HepG2 (cell line): ENCODE measurements at regions not wholly inside any gene's neighbourhood (a gene's known extent, or its start where the extent isn't known, plus 50 kb on each side); places are given as distances from the start of the nearest gene placed in this dataset.

ENCODE experiments used
- ATAC-seq: fragments of 200-7000 bp; cut with Tn5 transposase; 3 replicates; pipeline ENCODE4 v1.9.1; 2020; ENCODE audit warnings: mild to moderate bottlenecking, moderate library complexity
- BruUV-seq: library from RNA; stranded (reverse); fragments of 400-500 nt; replicated peaks from 2 replicates; lab custom pipeline; 2021; lab: Mats Ljungman, UMichigan
- CTCF ChIA-PET: fragments of 300-600 bp; formaldehyde crosslinking; extraction: SDS; loops from one replicate; lab custom pipeline; 2021; ENCODE audit warnings: low total read pairs, inconsistent platforms, low intra/inter-chr PET ratio; lab: Yijun Ruan, JAX
- POLR2A ChIA-PET: fragments of 350-600 bp; sonication (Branson Sonifier 250); formaldehyde crosslinking; loops from one replicate; lab custom pipeline; 2020; ENCODE audit warnings: antibody characterized with exemption, inconsistent platforms; lab: Yijun Ruan, JAX
- DNase-seq: peaks from one replicate; pipeline ENCODE4 v3.0.0-alpha.2; 2015; ENCODE audit warnings: low spot score
- FAIRE-seq: peaks from 3 replicates; lab custom pipeline; 2011; peaks lifted over from hg19 to GRCh38; lab: Jason Lieb, UNC
- H2AFZ ChIP-seq: one replicate; pipeline ENCODE4 v1.6.1; 2011; ENCODE audit warnings: low read length, inconsistent platforms
- H3K27ac ChIP-seq: fragments of 300-600 bp; 3 replicates; pipeline ENCODE4 v1.8.0; 2011; ENCODE audit warnings: mixed run types, mild to moderate bottlenecking, mixed read lengths, low read length, inconsistent platforms; ENCODE audit not compliant: insufficient read depth; ENCODE audit errors: extremely low read length
- H3K27me3 ChIP-seq, 2 experiments: fragments of 200-600 bp in 1 of 2; 2 replicates in 1 of 2; 3 replicates in 1 of 2; pipeline versions ENCODE4 v1.6.0 to v1.8.0; 2011; ENCODE audit warnings: low read length in 2 of 2, mild to moderate bottlenecking in 2 of 2, moderate library complexity in 2 of 2, inconsistent platforms in 1 of 2; ENCODE audit not compliant: insufficient read depth in 2 of 2, control insufficient read depth in 1 of 2
- H3K36me3 ChIP-seq, 2 experiments: fragments of 200-600 bp in 1 of 2; replicated peaks in 1 of 2; 2 replicates in 1 of 2; 3 replicates in 1 of 2; pipeline versions ENCODE4 v1.5.1 to v1.8.0; 2011; ENCODE audit warnings: low read length in 2 of 2, inconsistent platforms in 1 of 2; ENCODE audit not compliant: insufficient read depth in 2 of 2, control insufficient read depth in 1 of 2
- H3K4me1 ChIP-seq: 2 replicates; pipeline ENCODE4 v1.5.1; 2012; ENCODE audit warnings: low read length, inconsistent platforms; ENCODE audit not compliant: insufficient read depth
- H3K4me2 ChIP-seq: 2 replicates; pipeline ENCODE4 v1.6.0; 2011; ENCODE audit warnings: low read depth, low read length, inconsistent platforms
- H3K4me3 ChIP-seq, 3 experiments: fragments of 200-600 bp in 1 of 3; sonication (generic), shearing (Covaris generic) in 1 of 3; replicated peaks in 1 of 3; 2 replicates each; pipeline ENCODE4 v1.5.1; 2011 to 2016; ENCODE audit warnings: low read length in 3 of 3, inconsistent platforms in 2 of 3, low read depth in 2 of 3, mild to moderate bottlenecking in 2 of 3, control low read depth in 1 of 3, mixed read lengths in 1 of 3; ENCODE audit not compliant: insufficient read depth in 1 of 3
- H3K79me2 ChIP-seq: one replicate; pipeline ENCODE4 v1.6.1; 2011; ENCODE audit warnings: low read length, inconsistent platforms; ENCODE audit not compliant: insufficient read depth
- H3K9ac ChIP-seq: 2 replicates; pipeline ENCODE4 v1.6.0; 2011; ENCODE audit warnings: mild to moderate bottlenecking, low read depth, low read length, inconsistent platforms; ENCODE audit not compliant: insufficient read depth
- H3K9me3 ChIP-seq: 2 replicates; pipeline ENCODE4 v1.5.1; 2012; ENCODE audit warnings: mild to moderate bottlenecking, low read length
- H4K20me1 ChIP-seq: 2 replicates; pipeline ENCODE4 v1.6.0; 2011; ENCODE audit warnings: inconsistent platforms, mild to moderate bottlenecking, low read length, moderate library complexity; ENCODE audit not compliant: insufficient read depth
- ARNT ChIP-seq: fragments of 450-650 bp; IDR thresholded peaks from 2 replicates; pipeline ENCODE4 v1.6.1; 2017
- ATF3 ChIP-seq: sonication (generic); formaldehyde crosslinking; IDR thresholded peaks from 2 replicates; pipeline ENCODE4 v1.4.0; 2020; ENCODE audit warnings: missing genetic modification reagents
- CAMTA2 ChIP-seq: sonication (generic); formaldehyde crosslinking; IDR thresholded peaks from 2 replicates; pipeline ENCODE4 v1.4.0; 2020; ENCODE audit warnings: mild to moderate bottlenecking, missing genetic modification reagents, borderline replicate concordance
- EHMT2 ChIP-seq: fragments of 200-600 bp; sonication (generic); IDR thresholded peaks from 2 replicates; pipeline ENCODE4 v1.7.0; 2017; ENCODE audit warnings: antibody characterized with exemption, low read depth, low read length, borderline replicate concordance
- EZH2 ChIP-seq: conservative IDR thresholded peaks from 2 replicates; pipeline ENCODE4 v1.6.1; 2012; ENCODE audit warnings: mild to moderate bottlenecking, low read depth, low read length, moderate library complexity
- FLYWCH1 ChIP-seq: sonication (generic); formaldehyde crosslinking; IDR thresholded peaks from 2 replicates; pipeline ENCODE4 v1.8.1; 2023; ENCODE audit warnings: mild to moderate bottlenecking, missing genetic modification reagents
- FOXP4 ChIP-seq: sonication (generic); formaldehyde crosslinking; IDR thresholded peaks from 2 replicates; pipeline ENCODE4 v1.4.0; 2020; ENCODE audit warnings: missing genetic modification reagents
- GPBP1L1 ChIP-seq: sonication (generic); formaldehyde crosslinking; IDR thresholded peaks from 2 replicates; pipeline ENCODE4 v1.5.0; 2020; ENCODE audit warnings: mild to moderate bottlenecking, missing genetic modification reagents
- MAX ChIP-seq: IDR thresholded peaks from 2 replicates; pipeline ENCODE4 v1.6.1; 2012; ENCODE audit warnings: inconsistent platforms
- NFYC ChIP-seq: IDR thresholded peaks from 2 replicates; pipeline ENCODE4 v1.6.1; 2016; ENCODE audit warnings: missing genetic modification reagents, missing compliant biosample characterization
- PAX8 ChIP-seq: sonication (generic); formaldehyde crosslinking; IDR thresholded peaks from 2 replicates; pipeline ENCODE4 v1.8.0; 2022; ENCODE audit warnings: mild to moderate bottlenecking, missing genetic modification reagents, borderline replicate concordance
- TEF ChIP-seq: sonication (generic); formaldehyde crosslinking; IDR thresholded peaks from 2 replicates; pipeline ENCODE4 v1.5.0; 2020; ENCODE audit warnings: missing genetic modification reagents
- YY1 ChIP-seq: IDR thresholded peaks from 2 replicates; pipeline ENCODE4 v1.6.1; 2011; ENCODE audit warnings: low read length, low read depth, moderate library complexity, mild to moderate bottlenecking; ENCODE audit not compliant: insufficient read depth, insufficient replicate concordance
- ZBTB49 ChIP-seq: sonication (generic); formaldehyde crosslinking; IDR thresholded peaks from 2 replicates; pipeline ENCODE4 v1.4.0; 2020; ENCODE audit warnings: missing genetic modification reagents, borderline replicate concordance
- ZFP36 ChIP-seq: fragments of 150-350 bp; IDR thresholded peaks from 2 replicates; pipeline ENCODE4 v1.6.1; 2018; ENCODE audit warnings: borderline replicate concordance, low read length, low read depth; ENCODE audit not compliant: partially characterized antibody
- ZMYM2 ChIP-seq: sonication (generic); formaldehyde crosslinking; IDR thresholded peaks from 2 replicates; pipeline ENCODE4 v1.8.0; 2022; ENCODE audit warnings: mild to moderate bottlenecking, missing genetic modification reagents
- WGBS: methylation state at CpG from one replicate; pipeline ENCODE4 v1.1.6; 2017; ENCODE audit warnings: low lambda C conversion rate; 5-methylcytosine and 5-hydroxymethylcytosine counted together
- in situ Hi-C: cut with HindIII; loops from 2 replicates; pipeline ENCODE4 v1.10.0; 2017; ENCODE audit warnings: low pct_unique_long_range_greater_than_20kb; ENCODE audit not compliant: extremely low pct_ligation_motif_present
- intact Hi-C: fragments of 100-400 bp; cut with micrococcal nuclease; formaldehyde crosslinking; loops from one replicate; pipeline ENCODE4 v1.10.0; 2022; ENCODE audit not compliant: unreplicated experiment

- TF ChIP-seq YY1 (no peak), EHMT2 (no peak)
Observed at GRCh38 chr7:47035522-47035921, 546.4 kb downstream of the TNS3 start (continued).

- Histone ChIP-seq H3K36me3 (no peaks in the 10 kb centered on the region), H3K79me2 (no peaks in the 10 kb centered on the region), H4K20me1 (no peaks in the 10 kb centered on the region), H3K27ac (no peak overlapping the region), H3K4me2 (no peak overlapping the region), H3K9me3 (no peaks in the 10 kb centered on the region), H2AFZ (no peak overlapping the region), H3K27me3 (peaks cover 0 to 10% of the 10 kb centered on the region in 2 experiments; a peak in 3 of 5 replicates), H3K9ac (no peak overlapping the region), H3K4me1 (no peaks in the 10 kb centered on the region), H3K4me3 (no peak overlapping the region)
- FAIRE-seq (no peak), DNase-seq (no peak), ATAC-seq (no peak)
- intact Hi-C loops (no loop called here), in situ Hi-C loops (no loop called here)
- POLR2A ChIA-PET = no interaction called here
- no peak for TF ChIP-seq EZH2
- no peak for TF ChIP-seq ZFP36
- no peak for TF ChIP-seq FOXP4 (CRISPR knock-in tag)
- TF ChIP-seq FLYWCH1 (CRISPR knock-in tag) = no peak
- TF ChIP-seq MAX = no peak
- no peak for TF ChIP-seq GPBP1L1 (CRISPR knock-in tag)
- no peak for TF ChIP-seq ZBTB49 (CRISPR knock-in tag)
- no peak for TF ChIP-seq TEF (CRISPR knock-in tag)
- no peak for TF ChIP-seq PAX8 (CRISPR knock-in tag)
- TF ChIP-seq CAMTA2 = no peak
- TF ChIP-seq NFYC = no peak
- TF ChIP-seq ZMYM2 (CRISPR knock-in tag) = no peak
- TF ChIP-seq ATF3 (CRISPR knock-in tag) = no peak
- no peak for TF ChIP-seq ARNT
- no TSS peak for BruUV-seq
- 63% methylated on average over 2 of the region's 2 CpGs for WGBS
- CTCF ChIA-PET = no interaction called here
Observed at GRCh38 chr7:47034180-47034579, 547.7 kb downstream of the TNS3 start.
